Gastrocnemius medialis (tissue), 4 donors: ENCODE measurements at regions not wholly inside any gene's neighbourhood (a gene's known extent, or its start where the extent isn't known, plus 50 kb on each side); places are given as distances from the start of the nearest gene placed in this dataset.

Experiments
- CTCF ChIP-seq, 5 experiments: fragments of 450-650 bp in 3 of 5; fragments of 200-600 bp in 2 of 5; sonication (generic) in 2 of 5; IDR thresholded peaks in 4 of 5; conservative IDR thresholded peaks in 1 of 5; 1 replicate in 4 of 5; 2 replicates in 1 of 5; pipeline ENCODE4 v1.5.1; 2016 to 2019; ENCODE audit warnings: antibody characterized with exemption in 5 of 5, mild to moderate bottlenecking in 3 of 5, moderate library complexity in 3 of 5
- POLR2A ChIP-seq, 2 donors: fragments of 450-650 bp; IDR thresholded peaks; one replicate each; pipeline ENCODE4 v1.6.1; 2017; ENCODE audit warnings: antibody characterized with exemption in 2 of 2, mild to moderate bottlenecking in 2 of 2, moderate library complexity in 2 of 2

DNA sequence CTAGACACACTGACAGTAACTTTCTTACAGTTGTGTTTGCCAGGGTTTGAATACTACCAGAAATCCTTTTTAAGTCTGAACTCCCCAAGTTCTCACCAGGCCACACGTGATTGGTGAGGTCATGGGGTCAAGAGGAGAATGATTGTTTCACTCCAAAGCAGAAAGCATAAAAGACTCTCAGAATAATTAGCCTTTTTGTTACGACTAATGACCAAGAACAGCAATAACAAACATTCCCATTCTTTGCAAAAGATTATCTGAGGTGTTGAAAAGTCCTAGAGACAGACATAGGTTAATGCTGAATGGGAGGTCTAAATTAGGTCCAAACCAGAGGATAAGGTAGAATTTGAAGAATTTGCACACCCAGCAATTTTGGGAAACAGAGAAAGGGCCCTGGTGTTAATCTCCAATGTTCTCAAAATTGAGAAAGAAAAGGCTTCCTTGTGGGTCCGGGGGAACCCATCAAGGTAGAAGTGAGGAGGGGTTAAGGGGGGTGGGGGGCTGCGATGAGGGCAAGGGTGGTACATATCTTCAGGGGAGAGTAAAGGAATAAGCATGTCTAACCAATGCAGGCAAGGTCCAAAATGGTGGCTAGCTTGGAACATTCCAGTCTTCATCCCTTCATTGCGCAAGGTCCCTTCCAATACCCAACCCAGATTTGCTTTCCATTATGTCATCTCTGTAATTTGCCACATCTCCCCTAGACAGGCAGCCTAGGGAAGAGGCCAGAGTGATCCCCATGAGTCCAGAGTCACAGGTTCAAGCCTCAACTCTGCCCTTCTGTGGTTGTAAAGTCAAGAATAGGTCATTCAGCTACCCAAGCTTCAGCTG is 74.6 kb upstream of the NFIA start:
- no peak for TF ChIP-seq POLR2A (IDR thresholded peaks at IDR 0.05)
- no peak for TF ChIP-seq CTCF (IDR thresholded peaks at IDR 0.05 in 4 of 5, conservative IDR thresholded peaks at IDR 0.05 in 1 of 5)
